ENCODE measurements at regions not wholly inside any gene's neighbourhood (a gene's known extent, or its start where the extent isn't known, plus 50 kb on each side); places are given as distances from the start of the nearest gene placed in this dataset.

GRCh38 chr2:217740756-217741155 is 262.0 kb downstream of the TNS1 start:
- no peak for DNase-seq (ENCODE audit: low read depth)
- TF ChIP-seq, protein P1, sequence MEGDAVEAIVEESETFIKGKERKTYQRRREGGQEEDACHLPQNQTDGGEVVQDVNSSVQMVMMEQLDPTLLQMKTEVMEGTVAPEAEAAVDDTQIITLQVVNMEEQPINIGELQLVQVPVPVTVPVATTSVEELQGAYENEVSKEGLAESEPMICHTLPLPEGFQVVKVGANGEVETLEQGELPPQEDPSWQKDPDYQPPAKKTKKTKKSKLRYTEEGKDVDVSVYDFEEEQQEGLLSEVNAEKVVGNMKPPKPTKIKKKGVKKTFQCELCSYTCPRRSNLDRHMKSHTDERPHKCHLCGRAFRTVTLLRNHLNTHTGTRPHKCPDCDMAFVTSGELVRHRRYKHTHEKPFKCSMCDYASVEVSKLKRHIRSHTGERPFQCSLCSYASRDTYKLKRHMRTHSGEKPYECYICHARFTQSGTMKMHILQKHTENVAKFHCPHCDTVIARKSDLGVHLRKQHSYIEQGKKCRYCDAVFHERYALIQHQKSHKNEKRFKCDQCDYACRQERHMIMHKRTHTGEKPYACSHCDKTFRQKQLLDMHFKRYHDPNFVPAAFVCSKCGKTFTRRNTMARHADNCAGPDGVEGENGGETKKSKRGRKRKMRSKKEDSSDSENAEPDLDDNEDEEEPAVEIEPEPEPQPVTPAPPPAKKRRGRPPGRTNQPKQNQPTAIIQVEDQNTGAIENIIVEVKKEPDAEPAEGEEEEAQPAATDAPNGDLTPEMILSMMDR (conservative IDR thresholded peaks at IDR 0.05; ENCODE audit: low read depth, low read length): no peak
- H3K4me3 ChIP-seq (ENCODE audit: low read length): no peak overlapping the region

- DNase-seq (ENCODE audit: low read depth): no peak
- TF ChIP-seq, protein P1 (conservative IDR thresholded peaks at IDR 0.05; ENCODE audit: low read depth, low read length): no peak
Observed at GRCh38 chr2:217740178-217740577, 262.6 kb downstream of the TNS1 start.

GRCh38 chr2:217739741-217740140 is 263.1 kb downstream of the TNS1 start:
- TF ChIP-seq, protein P1 (conservative IDR thresholded peaks at IDR 0.05; ENCODE audit: low read depth, low read length): no peak
- no peak for DNase-seq (ENCODE audit: low read depth)
- H3K4me3 ChIP-seq (ENCODE audit: low read length): no peak overlapping the region

More at GRCh38 chr2:217740178-217740577, 262.6 kb downstream of the TNS1 start:
- H3K4me3 ChIP-seq (ENCODE audit: low read length): no peak overlapping the region

- DNase-seq (ENCODE audit: low read depth): no peak
- TF ChIP-seq, protein P1 (conservative IDR thresholded peaks at IDR 0.05; ENCODE audit: low read depth, low read length): no peak
- H3K4me3 ChIP-seq (ENCODE audit: low read length): no peak overlapping the region
Observed at GRCh38 chr2:217738061-217738460, 264.7 kb downstream of the TNS1 start.

- no peak overlapping the region for H3K4me3 ChIP-seq (ENCODE audit: low read length)
- TF ChIP-seq, protein P1 (conservative IDR thresholded peaks at IDR 0.05; ENCODE audit: low read depth, low read length): no peak
- no peak for DNase-seq (ENCODE audit: low read depth)
Observed at GRCh38 chr2:217736776-217737550, 265.8 kb downstream of the TNS1 start.

DNA sequence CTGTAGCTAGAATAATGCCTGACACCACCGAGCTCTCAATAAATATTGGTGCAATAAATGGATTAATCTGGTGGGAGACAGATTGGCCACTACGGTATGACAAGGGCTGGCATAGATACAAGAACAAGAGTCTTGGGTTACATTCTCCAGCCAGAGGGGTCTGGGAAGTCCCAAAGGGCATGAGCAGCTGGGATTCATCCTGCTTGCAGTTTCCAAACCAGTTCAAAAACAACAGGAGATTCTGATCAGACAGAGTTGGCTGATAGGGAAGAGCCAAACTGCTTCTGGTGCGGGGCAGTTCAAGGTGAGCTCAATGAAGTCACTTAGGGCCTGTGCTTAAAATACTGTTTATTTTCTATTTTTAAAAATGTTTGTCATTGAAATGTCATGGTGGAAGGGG is 266.9 kb downstream of the TNS1 start:
- TF ChIP-seq, protein P1 (conservative IDR thresholded peaks at IDR 0.05; ENCODE audit: low read depth, low read length): no peak
- no peak for DNase-seq (ENCODE audit: low read depth)
- no peak overlapping the region for H3K4me3 ChIP-seq (ENCODE audit: low read length)

DNA sequence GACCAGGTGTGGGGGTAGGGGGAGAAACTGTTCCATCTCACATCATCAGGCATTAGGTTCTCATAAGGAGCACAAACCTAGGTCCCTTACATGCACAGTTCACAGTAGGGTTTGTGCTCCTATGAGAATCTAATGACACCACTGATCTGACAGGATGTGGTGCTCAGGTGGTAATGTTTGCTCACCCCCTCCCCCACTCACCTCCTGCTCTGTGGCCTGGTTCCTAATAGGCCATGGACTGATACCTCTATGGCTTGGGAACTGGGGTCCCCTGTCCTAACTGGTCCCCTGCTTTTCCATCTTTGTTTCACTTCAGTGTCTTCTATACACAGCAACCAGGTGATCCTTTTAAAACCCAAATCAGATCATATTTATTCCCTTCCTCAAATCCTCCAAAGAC is 267.8 kb downstream of the TNS1 start:
- no peak for DNase-seq (ENCODE audit: low read depth)
- H3K4me3 ChIP-seq (ENCODE audit: low read length): no peak overlapping the region
- TF ChIP-seq, protein P1 (conservative IDR thresholded peaks at IDR 0.05; ENCODE audit: low read depth, low read length): no peak

Data from retinal pigment epithelial cell (primary cell).